ENCODE measurements at regions not wholly inside any gene's neighbourhood (a gene's known extent, or its start where the extent isn't known, plus 50 kb on each side); places are given as distances from the start of the nearest gene placed in this dataset.
"Not testable (repeated sequence)": the region's sequence is repeated elsewhere in the genome, so short reads cannot be mapped to it uniquely, and the experiment has no call there.

GRCh38 chr5:174521449-174521848 is 202.9 kb upstream of the MSX2 start:
- no peak for DNase-seq (ENCODE audit: low read depth in 2 of 2)

- no peak for DNase-seq (ENCODE audit: low read depth in 2 of 2)
Observed at GRCh38 chr5:174522480-174523260, 201.7 kb upstream of the MSX2 start.

- DNase-seq (ENCODE audit: low read depth in 2 of 2): no peak
Observed at GRCh38 chr5:174523311-174524071, 200.9 kb upstream of the MSX2 start.

GRCh38 chr5:174524351-174524750 is 200.0 kb upstream of the MSX2 start:
- DNase-seq (ENCODE audit: low read depth in 2 of 2): no peak

- DNase-seq (ENCODE audit: low read depth in 2 of 2): no peak
Observed at GRCh38 chr5:174526177-174526576, 198.2 kb upstream of the MSX2 start.

GRCh38 chr5:174527916-174528540 is 196.4 kb upstream of the MSX2 start:
- no peak for DNase-seq (ENCODE audit: low read depth in 2 of 2)

- DNase-seq (ENCODE audit: low read depth in 2 of 2): no peak
Observed at GRCh38 chr5:174528821-174529544, 195.4 kb upstream of the MSX2 start.

GRCh38 chr5:174529925-174530681 is 194.3 kb upstream of the MSX2 start:
- DNase-seq (ENCODE audit: low read depth in 2 of 2): no peak

- DNase-seq (ENCODE audit: low read depth in 2 of 2): no peak
Observed at GRCh38 chr5:174531782-174532191, 192.6 kb upstream of the MSX2 start.

GRCh38 chr5:174532455-174533453 is 191.6 kb upstream of the MSX2 start:
- no peak for DNase-seq (ENCODE audit: low read depth in 2 of 2)

- no peak for DNase-seq (ENCODE audit: low read depth in 2 of 2)
Observed at GRCh38 chr5:174533751-174534241, 190.6 kb upstream of the MSX2 start.

- DNase-seq (ENCODE audit: low read depth in 2 of 2): no peak
Observed at GRCh38 chr5:174535669-174536068, 188.7 kb upstream of the MSX2 start.

GRCh38 chr5:174539823-174540222 is 184.6 kb upstream of the MSX2 start:
- not testable (repeated sequence) for DNase-seq (ENCODE audit: low read depth in 2 of 2)

GRCh38 chr5:174542037-174542436 is 182.3 kb upstream of the MSX2 start:
- DNase-seq (ENCODE audit: low read depth in 2 of 2): no peak

GRCh38 chr5:174542471-174542870 is 181.9 kb upstream of the MSX2 start:
- DNase-seq (ENCODE audit: low read depth in 2 of 2): no peak

- no peak for DNase-seq (ENCODE audit: low read depth in 2 of 2)
Observed at GRCh38 chr5:174545926-174546325, 178.5 kb upstream of the MSX2 start.

- no peak for DNase-seq (ENCODE audit: low read depth in 2 of 2)
Observed at GRCh38 chr5:174547814-174548213, 176.6 kb upstream of the MSX2 start.

- no peak for DNase-seq (ENCODE audit: low read depth in 2 of 2)
Observed at GRCh38 chr5:174549254-174549653, 175.1 kb upstream of the MSX2 start.

- DNase-seq (ENCODE audit: low read depth in 2 of 2): no peak
Observed at GRCh38 chr5:174550026-174550425, 174.4 kb upstream of the MSX2 start.

GRCh38 chr5:174552428-174552827 is 172.0 kb upstream of the MSX2 start:
- no peak for DNase-seq (ENCODE audit: low read depth in 2 of 2)

Measured in stimulated activated CD8-positive, alpha-beta memory T cell treated with anti-CD3 and anti-CD28 coated beads, Interleukin-2, amount 100 ng/mL, for 1 hour (primary cell).